Osteocyte (in vitro differentiated cells): ENCODE measurements at regions not wholly inside any gene's neighbourhood (a gene's known extent, or its start where the extent isn't known, plus 50 kb on each side); places are given as distances from the start of the nearest gene placed in this dataset.
"Not testable (repeated sequence)": the region's sequence is repeated elsewhere in the genome, so short reads cannot be mapped to it uniquely, and the experiment has no call there.

Experiments used
- DNase-seq: peaks from one replicate; pipeline ENCODE4 v3.0.0; 2021; ENCODE audit warnings: mixed read lengths; ENCODE audit not compliant: unreplicated experiment; ENCODE audit errors: extremely low spot score
- H3K27ac Mint-ChIP-seq: one replicate; pipeline ENCODE4 v1.8.0; 2021; ENCODE audit warnings: mild to moderate bottlenecking, mixed read lengths; ENCODE audit not compliant: unreplicated experiment
- H3K27me3 Mint-ChIP-seq: one replicate; pipeline ENCODE4 v1.8.0; 2021; ENCODE audit warnings: mixed read lengths; ENCODE audit not compliant: unreplicated experiment
- H3K36me3 Mint-ChIP-seq: one replicate; pipeline ENCODE4 v1.8.0; 2021; ENCODE audit warnings: mixed read lengths; ENCODE audit not compliant: unreplicated experiment
- H3K4me1 Mint-ChIP-seq: one replicate; pipeline ENCODE4 v1.8.0; 2021; ENCODE audit warnings: mixed read lengths; ENCODE audit not compliant: unreplicated experiment
- H3K4me3 Mint-ChIP-seq: one replicate; pipeline ENCODE4 v1.8.0; 2021; ENCODE audit warnings: mild to moderate bottlenecking, moderate library complexity, mixed read lengths; ENCODE audit not compliant: unreplicated experiment
- H3K9me3 Mint-ChIP-seq: one replicate; pipeline ENCODE4 v1.8.0; 2021; ENCODE audit warnings: mixed read lengths; ENCODE audit not compliant: unreplicated experiment
- CTCF ChIP-seq: fragments of 200-600 bp; sonication (generic); IDR thresholded peaks from 2 replicates; pipeline ENCODE4 v1.5.0; 2021; ENCODE audit warnings: antibody characterized with exemption, mild to moderate bottlenecking, moderate library complexity

GRCh38 chr6:135114355-135115145 lies 59.9 kb upstream of the HBS1L start:
- no peak overlapping the region for H3K4me3 Mint-ChIP-seq
- DNase-seq, result no peak
- no peaks in the 10 kb centered on the region for H3K36me3 Mint-ChIP-seq
- H3K27ac Mint-ChIP-seq, result no peak overlapping the region
- H3K27me3 Mint-ChIP-seq, result peaks cover 58% of the 10 kb centered on the region
- no peak for TF ChIP-seq CTCF
- H3K4me1 Mint-ChIP-seq, result no peaks in the 10 kb centered on the region
- peaks cover 5% of the 10 kb centered on the region for H3K9me3 Mint-ChIP-seq

- Mint-ChIP-seq H3K4me1 (no peaks in the 10 kb centered on the region), H3K36me3 (no peaks in the 10 kb centered on the region), H3K9me3 (peaks cover 5% of the 10 kb centered on the region), H3K4me3 (no peak overlapping the region), H3K27ac (no peak overlapping the region), H3K27me3 (peaks cover 55% of the 10 kb centered on the region)
- no peak for DNase-seq
- no peak for TF ChIP-seq CTCF
Observed at GRCh38 chr6:135113860-135114259, 59.2 kb upstream of the HBS1L start.

GRCh38 chr6:135112951-135113350 lies 58.3 kb upstream of the HBS1L start:
- H3K27me3 Mint-ChIP-seq, result peaks cover 49% of the 10 kb centered on the region
- H3K4me3 Mint-ChIP-seq, H3K4me1 Mint-ChIP-seq, DNase-seq, H3K36me3 Mint-ChIP-seq, H3K9me3 Mint-ChIP-seq, H3K27ac Mint-ChIP-seq: not testable (repeated sequence)

GRCh38 chr6:135110261-135110781 lies 55.7 kb upstream of the HBS1L start:
- H3K9me3 Mint-ChIP-seq, H3K27ac Mint-ChIP-seq, H3K36me3 Mint-ChIP-seq, H3K4me3 Mint-ChIP-seq, H3K4me1 Mint-ChIP-seq, DNase-seq: not testable (repeated sequence)
- peaks cover 53% of the 10 kb centered on the region for H3K27me3 Mint-ChIP-seq

GRCh38 chr6:135109761-135110160 lies 55.1 kb upstream of the HBS1L start:
- H3K9me3 Mint-ChIP-seq, result peaks cover 5% of the 10 kb centered on the region
- H3K4me3 Mint-ChIP-seq, result no peak overlapping the region
- no peak overlapping the region for H3K27ac Mint-ChIP-seq
- DNase-seq, result no peak
- no peaks in the 10 kb centered on the region for H3K4me1 Mint-ChIP-seq
- H3K36me3 Mint-ChIP-seq, result no peaks in the 10 kb centered on the region
- peaks cover 55% of the 10 kb centered on the region for H3K27me3 Mint-ChIP-seq
- TF ChIP-seq CTCF, result no peak

GRCh38 chr6:135108692-135109091 lies 54.1 kb upstream of the HBS1L start:
- no peak for TF ChIP-seq CTCF
- Mint-ChIP-seq H3K27ac (no peak overlapping the region), H3K9me3 (peaks cover 5% of the 10 kb centered on the region)

More at GRCh38 chr6:135108692-135109091, 54.1 kb upstream of the HBS1L start:
- H3K4me3 Mint-ChIP-seq, result no peak overlapping the region
- H3K4me1 Mint-ChIP-seq, result no peaks in the 10 kb centered on the region
- DNase-seq, result no peak
- H3K27me3 Mint-ChIP-seq, result peaks cover 53% of the 10 kb centered on the region
- no peaks in the 10 kb centered on the region for H3K36me3 Mint-ChIP-seq
